GM10248 (cell line): ENCODE measurements at regions not wholly inside any gene's neighbourhood (a gene's known extent, or its start where the extent isn't known, plus 50 kb on each side); places are given as distances from the start of the nearest gene placed in this dataset.
"Not testable (repeated sequence)": the region's sequence is repeated elsewhere in the genome, so short reads cannot be mapped to it uniquely, and the experiment has no call there.

Experiments used
- CTCF ChIA-PET: fragments of 300-600 bp; sonication (Branson Sonifier 250); formaldehyde crosslinking; extraction: SDS; loops from one replicate; lab custom pipeline; 2021; ENCODE audit warnings: antibody characterized with exemption; lab: Yijun Ruan, JAX
- POLR2A ChIA-PET: fragments of 350-650 bp; sonication (Branson Sonifier 250); formaldehyde crosslinking; extraction: SDS; loops from one replicate; lab custom pipeline; 2020; ENCODE audit warnings: antibody characterized with exemption; lab: Yijun Ruan, JAX
- DNase-seq: peaks from one replicate; pipeline ENCODE4 v3.0.0; 2012; ENCODE audit errors: extremely low spot score
- CTCF ChIP-seq: IDR thresholded peaks from 2 replicates; pipeline ENCODE4 v1.5.1; 2012; ENCODE audit warnings: mild to moderate bottlenecking, low read depth; ENCODE audit errors: extremely low read depth, missing control alignments, control extremely low read depth

DNA sequence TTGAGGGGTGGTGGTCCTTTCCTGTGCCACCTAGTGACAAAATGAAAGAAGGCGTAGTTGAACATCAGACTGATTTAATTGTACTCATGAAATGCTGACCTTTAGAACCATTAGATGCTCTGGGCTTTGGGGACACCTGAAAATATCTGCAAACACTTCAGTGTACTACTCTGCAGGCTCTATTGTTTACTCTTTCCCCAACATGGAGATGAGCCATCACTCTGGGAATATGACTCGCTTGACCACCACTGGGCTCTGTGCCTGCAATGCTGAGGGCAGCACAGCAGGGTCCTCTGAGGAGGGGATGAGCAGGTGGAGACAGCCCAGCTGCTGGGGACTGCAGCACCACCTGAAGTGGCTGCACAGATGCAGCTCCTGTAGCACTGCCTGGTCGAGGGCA, 74.8 kb upstream of the SLC24A3 start:
- POLR2A ChIA-PET, result no interaction called here
- DNase-seq, result no peak
- no peak for TF ChIP-seq CTCF
- CTCF ChIA-PET, result interaction anchor here (1.2 kb wide), 1 partner anchor 12 kb away, joined by 3 read pairs; no protein-coding TSS in a partner anchor

GRCh38 chr20:19138758-19139157, 73.7 kb upstream of the SLC24A3 start:
- POLR2A ChIA-PET, result no interaction called here
- no peak for DNase-seq
- CTCF ChIA-PET, result interaction anchor here (1.1 kb wide), 1 partner anchor 68 kb away, joined by 3 read pairs; no protein-coding TSS in a partner anchor
- no peak for TF ChIP-seq CTCF

GRCh38 chr20:19139584-19139983, 72.9 kb upstream of the SLC24A3 start:
- CTCF ChIA-PET, result interaction anchor here (1.1 kb wide), 1 partner anchor 68 kb away, joined by 3 read pairs; no protein-coding TSS in a partner anchor
- POLR2A ChIA-PET, DNase-seq: not testable (repeated sequence)

DNA sequence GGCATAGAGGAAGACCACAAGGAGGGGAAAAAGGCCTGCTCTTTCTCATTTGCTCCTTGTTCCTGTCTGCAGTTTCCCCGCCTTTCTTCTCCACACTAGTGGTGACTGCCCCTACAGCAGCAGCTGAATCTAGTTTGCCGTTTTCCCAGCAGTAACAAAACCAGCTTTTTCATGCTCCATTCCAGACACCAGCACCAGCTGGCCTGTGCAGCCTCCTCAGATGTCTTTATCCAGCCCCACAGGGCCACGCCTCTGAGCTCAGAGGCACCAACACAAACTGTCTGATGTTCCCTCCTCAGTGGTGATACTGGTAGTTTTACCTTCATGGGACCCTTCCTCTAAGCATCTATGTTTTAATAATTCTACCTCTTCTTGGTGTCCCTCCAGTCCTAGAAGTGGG, 70.4 kb upstream of the SLC24A3 start:
- ChIA-PET POLR2A (no interaction called here), CTCF (interaction anchor here (0.6 kb wide), 1 partner anchor 9 kb away, joined by 3 read pairs; no protein-coding TSS in a partner anchor)
- TF ChIP-seq CTCF, result no peak
- no peak for DNase-seq

- POLR2A ChIA-PET, result no interaction called here
- no peak for DNase-seq
These were observed 68.6 kb upstream of the SLC24A3 start for GRCh38 chr20:19143890-19144289.

DNA sequence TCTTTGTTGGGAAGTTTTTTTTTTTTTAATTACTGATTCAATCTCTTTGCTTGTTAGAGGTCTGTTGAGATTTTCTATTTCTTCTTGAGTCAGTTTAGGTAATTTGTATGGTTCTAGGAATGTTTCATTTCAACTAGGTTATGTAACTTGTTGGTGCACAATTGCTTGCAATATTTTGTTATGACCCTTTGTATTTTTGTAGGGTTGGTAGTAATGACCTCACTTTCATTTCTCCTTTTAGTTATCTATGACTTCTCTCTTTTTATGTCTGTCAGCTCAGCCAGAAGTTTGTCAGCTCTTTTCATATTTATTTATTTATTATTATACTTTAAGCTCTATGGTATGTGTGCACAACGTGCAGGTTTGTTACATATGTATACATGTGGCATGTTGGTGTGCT, 51.1 kb upstream of the SLC24A3 start:
- no peak for TF ChIP-seq CTCF
- no peak for DNase-seq
- CTCF ChIA-PET, result no interaction called here
- POLR2A ChIA-PET, result no interaction called here

More at GRCh38 chr20:19143890-19144289, 68.6 kb upstream of the SLC24A3 start:
- TF ChIP-seq CTCF, result no peak
- CTCF ChIA-PET, result interaction anchor here (1.2 kb wide), 1 partner anchor 19 kb away, joined by 3 read pairs; no protein-coding TSS in a partner anchor
